PC-9 (cell line): ENCODE measurements at regions not wholly inside any gene's neighbourhood (a gene's known extent, or its start where the extent isn't known, plus 50 kb on each side); places are given as distances from the start of the nearest gene placed in this dataset.

Experiments
- BruUV-seq: library from RNA; stranded (reverse); fragments of 400-500 nt; replicated peaks from 2 replicates; lab custom pipeline; 2021; lab: Mats Ljungman, UMichigan
- CTCF ChIA-PET: fragments of 300-600 bp; sonication (Branson Sonifier 250); formaldehyde crosslinking; loops from one replicate; lab custom pipeline; 2022; ENCODE audit warnings: antibody characterized with exemption; lab: Charles Lee
- POLR2A ChIA-PET: fragments of 300-600 bp; sonication (Branson Sonifier 250); formaldehyde crosslinking; loops from one replicate; lab custom pipeline; 2022; ENCODE audit warnings: antibody characterized with exemption; ENCODE audit not compliant: unreplicated experiment; lab: Charles Lee
- DNase-seq, 2 experiments: peaks; one replicate each; pipeline versions ENCODE4 v3.0.0 to v3.0.0-alpha.2; 2015 to 2022; ENCODE audit warnings: mixed read lengths in 1 of 2
- H2AFZ ChIP-seq: fragments of 200-600 bp; sonication (generic); 2 replicates; pipeline ENCODE4 v1.8.1; 2017; ENCODE audit warnings: antibody characterized with exemption
- H3F3A ChIP-seq: fragments of 200-600 bp; sonication (generic); 2 replicates; pipeline ENCODE4 v1.8.1; 2017; ENCODE audit warnings: antibody characterized with exemption, mild to moderate bottlenecking, low read depth; ENCODE audit not compliant: insufficient read depth
- H3K27ac ChIP-seq: fragments of 200-600 bp; sonication (generic); 2 replicates; pipeline ENCODE4 v1.6.1; 2016; ENCODE audit warnings: mixed run types
- H3K27me3 ChIP-seq: fragments of 200-600 bp; sonication (generic); 2 replicates; pipeline ENCODE4 v1.6.1; 2016; ENCODE audit warnings: low read depth, mixed run types; ENCODE audit not compliant: insufficient read depth
- H3K36me3 ChIP-seq: fragments of 200-600 bp; sonication (generic); 2 replicates; pipeline ENCODE4 v1.6.1; 2016; ENCODE audit warnings: low read depth, mixed run types
- H3K4me1 ChIP-seq: fragments of 200-600 bp; sonication (generic); replicated peaks from 2 replicates; pipeline ENCODE4 v1.6.1; 2016; ENCODE audit warnings: mixed run types; ENCODE audit not compliant: insufficient read depth
- H3K4me2 ChIP-seq: fragments of 200-600 bp; sonication (generic); 2 replicates; pipeline ENCODE4 v1.6.1; 2017; ENCODE audit warnings: mixed run types
- H3K4me3 ChIP-seq: fragments of 200-600 bp; sonication (generic); 2 replicates; pipeline ENCODE4 v1.6.1; 2016; ENCODE audit warnings: mixed run types
- H3K79me2 ChIP-seq: fragments of 200-600 bp; sonication (generic); 2 replicates; pipeline ENCODE4 v1.6.1; 2017; ENCODE audit warnings: low read depth, mixed run types
- H3K9me2 ChIP-seq: fragments of 200-600 bp; sonication (generic); 2 replicates; pipeline ENCODE4 v1.8.1; 2017; ENCODE audit warnings: mild to moderate bottlenecking; ENCODE audit not compliant: insufficient read depth
- H3K9me3 ChIP-seq: fragments of 200-600 bp; sonication (generic); 2 replicates; pipeline ENCODE4 v1.8.1; 2016; ENCODE audit warnings: low read depth; ENCODE audit not compliant: insufficient read depth
- H4K20me1 ChIP-seq: fragments of 200-600 bp; sonication (generic); 2 replicates; pipeline ENCODE4 v1.8.1; 2017; ENCODE audit not compliant: insufficient read depth
- CTCF ChIP-seq: fragments of 200-600 bp; sonication (generic); conservative IDR thresholded peaks from 2 replicates; pipeline ENCODE4 v1.6.1; 2017; ENCODE audit warnings: mixed run types, antibody characterized with exemption, mild to moderate bottlenecking, moderate library complexity
- EZH2 ChIP-seq: fragments of 200-600 bp; sonication (generic); IDR thresholded peaks from 2 replicates; pipeline ENCODE4 v1.8.0; 2017; ENCODE audit warnings: antibody characterized with exemption, low read depth
- intact Hi-C: fragments of 100-400 bp; cut with micrococcal nuclease; formaldehyde crosslinking; loops from one replicate; pipeline ENCODE4 v1.10.0; 2022; ENCODE audit not compliant: unreplicated experiment

- H3K4me2 ChIP-seq = no peak overlapping the region
- H3F3A ChIP-seq = no peaks in the 10 kb centered on the region
- no peak for DNase-seq
- H3K27ac ChIP-seq = no peak overlapping the region
- no peaks in the 10 kb centered on the region for H3K36me3 ChIP-seq
- H3K9me3 ChIP-seq = no peaks in the 10 kb centered on the region
- ChIA-PET POLR2A (no interaction called here), CTCF (no interaction called here)
- no peaks in the 10 kb centered on the region for H4K20me1 ChIP-seq
- no peaks in the 10 kb centered on the region for H3K4me1 ChIP-seq
- intact Hi-C loops = no loop called here
- no TSS peak for BruUV-seq
- H3K79me2 ChIP-seq = no peaks in the 10 kb centered on the region
- no peak overlapping the region for H3K4me3 ChIP-seq
- peaks cover 76% of the 10 kb centered on the region for H3K27me3 ChIP-seq
- TF ChIP-seq CTCF = no peak
- TF ChIP-seq EZH2 = no peak
- H3K9me2 ChIP-seq = no peaks in the 10 kb centered on the region
- H2AFZ ChIP-seq = no peak overlapping the region
Measured at GRCh38 chr17:36726199-36726598, 124.8 kb downstream of the MRM1 start.

- Histone ChIP-seq H3K9me2 (no peaks in the 10 kb centered on the region), H3K36me3 (no peaks in the 10 kb centered on the region), H3K4me2 (no peak overlapping the region), H3K4me1 (no peaks in the 10 kb centered on the region), H3K27ac (no peak overlapping the region), H4K20me1 (no peaks in the 10 kb centered on the region), H3K27me3 (peaks cover 72% of the 10 kb centered on the region), H3K4me3 (no peak overlapping the region), H3F3A (no peaks in the 10 kb centered on the region), H3K9me3 (no peaks in the 10 kb centered on the region), H3K79me2 (no peaks in the 10 kb centered on the region), H2AFZ (no peak overlapping the region)
- ChIA-PET POLR2A (no interaction called here), CTCF (no interaction called here)
- intact Hi-C loops = no loop called here
- no TSS peak for BruUV-seq
- TF ChIP-seq CTCF = no peak
- no peak for TF ChIP-seq EZH2
- DNase-seq = no peak
Measured at GRCh38 chr17:36727052-36727451, 125.7 kb downstream of the MRM1 start.

GRCh38 chr17:36727577-36727976, 126.2 kb downstream of the MRM1 start:
- no peaks in the 10 kb centered on the region for H3K79me2 ChIP-seq
- H3K27ac ChIP-seq = no peak overlapping the region
- POLR2A ChIA-PET = no interaction called here
- no peak for DNase-seq
- H3K4me3 ChIP-seq = no peak overlapping the region
- H3K9me3 ChIP-seq = no peaks in the 10 kb centered on the region
- no peaks in the 10 kb centered on the region for H4K20me1 ChIP-seq
- no TSS peak for BruUV-seq
- H2AFZ ChIP-seq = no peak overlapping the region
- no peaks in the 10 kb centered on the region for H3F3A ChIP-seq
- no peak overlapping the region for H3K4me2 ChIP-seq
- H3K4me1 ChIP-seq = no peaks in the 10 kb centered on the region
- TF ChIP-seq CTCF (no peak), EZH2 (no peak)
- intact Hi-C loops = no loop called here
- peaks cover 69% of the 10 kb centered on the region for H3K27me3 ChIP-seq
- H3K36me3 ChIP-seq = no peaks in the 10 kb centered on the region
- no peaks in the 10 kb centered on the region for H3K9me2 ChIP-seq
- CTCF ChIA-PET = no interaction called here
